OCI-LY1 (cell line): ENCODE measurements at regions not wholly inside any gene's neighbourhood (a gene's known extent, or its start where the extent isn't known, plus 50 kb on each side); places are given as distances from the start of the nearest gene placed in this dataset.

Experiments used
- H2AFZ ChIP-seq: fragments of 200-600 bp; sonication (generic), shearing (Covaris generic); 2 replicates; pipeline ENCODE4 v1.6.0; 2014; ENCODE audit warnings: antibody characterized with exemption, mild to moderate bottlenecking, low read length
- H3F3A ChIP-seq: fragments of 200-600 bp; sonication (generic), shearing (Covaris generic); 2 replicates; pipeline ENCODE4 v1.6.0; 2014; ENCODE audit warnings: mild to moderate bottlenecking, antibody characterized with exemption, low read length, moderate library complexity; ENCODE audit not compliant: insufficient read depth
- H3K27ac ChIP-seq: fragments of 200-600 bp; sonication (generic); 2 replicates; pipeline ENCODE4 v1.5.1; 2014; ENCODE audit warnings: low read length, mixed run types, mild to moderate bottlenecking, low read depth; ENCODE audit not compliant: poor library complexity, severe bottlenecking
- H3K27me3 ChIP-seq: fragments of 200-600 bp; sonication (generic); 2 replicates; pipeline ENCODE4 v1.6.0; 2014; ENCODE audit warnings: antibody characterized with exemption, mild to moderate bottlenecking, low read length, moderate library complexity; ENCODE audit not compliant: insufficient read depth
- H3K36me3 ChIP-seq: fragments of 200-600 bp; sonication (generic); 2 replicates; pipeline ENCODE4 v1.6.1; 2014; ENCODE audit warnings: mild to moderate bottlenecking, antibody characterized with exemption, low read length, moderate library complexity, mixed read lengths; ENCODE audit not compliant: insufficient read depth
- H3K4me1 ChIP-seq: fragments of 200-600 bp; sonication (generic); 2 replicates; pipeline ENCODE4 v1.5.1; 2014; ENCODE audit warnings: mild to moderate bottlenecking, low read length, moderate library complexity; ENCODE audit not compliant: insufficient read depth, severe bottlenecking
- H3K4me2 ChIP-seq: fragments of 200-600 bp; sonication (generic), shearing (Covaris generic); 2 replicates; pipeline ENCODE4 v1.6.1; 2014; ENCODE audit warnings: low read length
- H3K4me3 ChIP-seq: fragments of 200-600 bp; sonication (generic); 2 replicates; pipeline ENCODE4 v1.5.1; 2014; ENCODE audit warnings: low read length, low read depth, mild to moderate bottlenecking, mixed read lengths; ENCODE audit not compliant: poor library complexity, severe bottlenecking
- H3K79me2 ChIP-seq: fragments of 200-600 bp; shearing (Covaris generic); 2 replicates; pipeline ENCODE4 v1.6.1; 2016; ENCODE audit warnings: mixed run types, low read length, mixed read lengths; ENCODE audit not compliant: insufficient read depth
- H3K9ac ChIP-seq: fragments of 200-600 bp; sonication (generic), shearing (Covaris generic); 2 replicates; pipeline ENCODE4 v1.6.1; 2014; ENCODE audit warnings: mild to moderate bottlenecking, low read length, mixed read lengths
- H3K9me2 ChIP-seq: fragments of 200-600 bp; sonication (generic), shearing (Covaris generic); 2 replicates; pipeline ENCODE4 v1.6.1; 2014; ENCODE audit warnings: low read depth, mild to moderate bottlenecking, low read length, mixed read lengths
- H3K9me3 ChIP-seq: fragments of 200-600 bp; shearing (Covaris generic); 2 replicates; pipeline ENCODE4 v1.6.1; 2014; ENCODE audit warnings: low read length, mixed read lengths
- H4K20me1 ChIP-seq: fragments of 200-600 bp; sonication (generic), shearing (Covaris generic); 2 replicates; pipeline ENCODE4 v1.6.0; 2016; ENCODE audit warnings: mild to moderate bottlenecking, low read length; ENCODE audit not compliant: insufficient read depth
- CTCF ChIP-seq: fragments of 200-600 bp; sonication (generic), shearing (Covaris generic); IDR thresholded peaks from 2 replicates; pipeline ENCODE4 v1.5.1; 2017; ENCODE audit warnings: mild to moderate bottlenecking, antibody characterized with exemption, low read length, moderate library complexity, mixed read lengths
- EZH2 ChIP-seq: fragments of 200-600 bp; sonication (generic), shearing (Covaris generic); IDR thresholded peaks from 2 replicates; pipeline ENCODE4 v1.8.0; 2017; ENCODE audit warnings: borderline replicate concordance, mixed run types, mild to moderate bottlenecking, antibody characterized with exemption, low read length, moderate library complexity, mixed read lengths

GRCh38 chr5:176711883-176712282 is 64.6 kb downstream of the TSPAN17 start:
- no peak for TF ChIP-seq EZH2
- no peak for TF ChIP-seq CTCF
- H3K9me3 ChIP-seq: no peaks in the 10 kb centered on the region
- no peaks in the 10 kb centered on the region for H3K4me1 ChIP-seq
- no peak overlapping the region for H3K4me2 ChIP-seq
- H3K27me3 ChIP-seq: peaks cover 13% of the 10 kb centered on the region; the same call in 1 of the 2 replicates
- H3K36me3 ChIP-seq: no peaks in the 10 kb centered on the region
- H2AFZ ChIP-seq: no peak overlapping the region
- no peaks in the 10 kb centered on the region for H3F3A ChIP-seq
- H3K9ac ChIP-seq: no peak overlapping the region
- H3K9me2 ChIP-seq: no peaks in the 10 kb centered on the region
- no peaks in the 10 kb centered on the region for H4K20me1 ChIP-seq
- H3K27ac ChIP-seq: no peak overlapping the region
- H3K79me2 ChIP-seq: no peaks in the 10 kb centered on the region
- no peak overlapping the region for H3K4me3 ChIP-seq

GRCh38 chr5:176712546-176713304 is 65.4 kb downstream of the TSPAN17 start:
- Histone ChIP-seq H3K9me3 (no peaks in the 10 kb centered on the region), H3K36me3 (no peaks in the 10 kb centered on the region), H3K9me2 (no peaks in the 10 kb centered on the region), H4K20me1 (no peaks in the 10 kb centered on the region), H3K27ac (no peak overlapping the region), H3F3A (no peaks in the 10 kb centered on the region), H3K27me3 (peaks cover 13% of the 10 kb centered on the region; the same call in 1 of the 2 replicates), H3K9ac (no peak overlapping the region), H2AFZ (no peak overlapping the region), H3K4me3 (no peak overlapping the region), H3K4me2 (no peak overlapping the region), H3K4me1 (no peaks in the 10 kb centered on the region), H3K79me2 (no peaks in the 10 kb centered on the region)
- TF ChIP-seq EZH2: no peak
- no peak for TF ChIP-seq CTCF

GRCh38 chr5:176713409-176713808 is 66.1 kb downstream of the TSPAN17 start:
- no peaks in the 10 kb centered on the region for H3F3A ChIP-seq
- no peaks in the 10 kb centered on the region for H3K36me3 ChIP-seq
- no peaks in the 10 kb centered on the region for H3K4me1 ChIP-seq
- no peak overlapping the region for H3K4me3 ChIP-seq
- no peaks in the 10 kb centered on the region for H4K20me1 ChIP-seq
- H3K27me3 ChIP-seq: peaks cover 13% of the 10 kb centered on the region; the same call in 1 of the 2 replicates
- no peak overlapping the region for H3K4me2 ChIP-seq
- no peak overlapping the region for H3K9ac ChIP-seq
- no peaks in the 10 kb centered on the region for H3K9me2 ChIP-seq
- no peaks in the 10 kb centered on the region for H3K79me2 ChIP-seq
- no peak overlapping the region for H3K27ac ChIP-seq
- H2AFZ ChIP-seq: no peak overlapping the region
- H3K9me3 ChIP-seq: no peaks in the 10 kb centered on the region
- no peak for TF ChIP-seq CTCF
- TF ChIP-seq EZH2: no peak
